Subcutaneous abdominal adipose tissue (tissue), 5 donors: ENCODE measurements at regions not wholly inside any gene's neighbourhood (a gene's known extent, or its start where the extent isn't known, plus 50 kb on each side); places are given as distances from the start of the nearest gene placed in this dataset.
"Not testable (repeated sequence)": the region's sequence is repeated elsewhere in the genome, so short reads cannot be mapped to it uniquely, and the experiment has no call there.

Source experiments
- H3K27ac ChIP-seq: one replicate; pipeline ENCODE4 v1.7.0; 2013; ENCODE audit warnings: low read depth, mild to moderate bottlenecking, inconsistent platforms, low read length, moderate library complexity
- H3K27me3 ChIP-seq, 5 donors: one replicate each; pipeline ENCODE4 v1.7.0; 2013; ENCODE audit warnings: low read length in 5 of 5, inconsistent platforms in 1 of 5; ENCODE audit not compliant: control insufficient read depth in 5 of 5, insufficient read depth in 4 of 5
- H3K36me3 ChIP-seq, 5 donors: one replicate each; pipeline ENCODE4 v1.7.0; 2013; ENCODE audit warnings: low read length in 5 of 5; ENCODE audit not compliant: control insufficient read depth in 5 of 5, insufficient read depth in 5 of 5
- H3K4me1 ChIP-seq, 5 donors: one replicate each; pipeline ENCODE4 v1.7.0; 2013; ENCODE audit warnings: low read length in 5 of 5, mild to moderate bottlenecking in 3 of 5, moderate library complexity in 1 of 5; ENCODE audit not compliant: control insufficient read depth in 5 of 5, insufficient read depth in 5 of 5
- H3K4me3 ChIP-seq, 5 donors: one replicate each; pipeline ENCODE4 v1.7.0; 2013; ENCODE audit warnings: low read length in 5 of 5, low read depth in 1 of 5
- H3K9ac ChIP-seq, 5 donors: one replicate each; pipeline ENCODE4 v1.7.0; 2013; ENCODE audit warnings: low read length in 5 of 5, mild to moderate bottlenecking in 4 of 5, moderate library complexity in 3 of 5
- H3K9me3 ChIP-seq, 5 donors: one replicate each; pipeline ENCODE4 v1.7.0; 2013; ENCODE audit warnings: low read length in 5 of 5; ENCODE audit not compliant: control insufficient read depth in 5 of 5
- donor health status: healthy.
- donor health status: healthy.
- donor health status: healthy.
- donor health status: healthy.
- donor health status: healthy.

- not testable (repeated sequence) for H3K9ac ChIP-seq, H3K4me3 ChIP-seq, H3K27ac ChIP-seq, H3K36me3 ChIP-seq, H3K4me1 ChIP-seq, H3K9me3 ChIP-seq, H3K27me3 ChIP-seq
These were observed 166.4 kb downstream of the FAM72C start for GRCh38 chr1:143805374-143805773.

DNA sequence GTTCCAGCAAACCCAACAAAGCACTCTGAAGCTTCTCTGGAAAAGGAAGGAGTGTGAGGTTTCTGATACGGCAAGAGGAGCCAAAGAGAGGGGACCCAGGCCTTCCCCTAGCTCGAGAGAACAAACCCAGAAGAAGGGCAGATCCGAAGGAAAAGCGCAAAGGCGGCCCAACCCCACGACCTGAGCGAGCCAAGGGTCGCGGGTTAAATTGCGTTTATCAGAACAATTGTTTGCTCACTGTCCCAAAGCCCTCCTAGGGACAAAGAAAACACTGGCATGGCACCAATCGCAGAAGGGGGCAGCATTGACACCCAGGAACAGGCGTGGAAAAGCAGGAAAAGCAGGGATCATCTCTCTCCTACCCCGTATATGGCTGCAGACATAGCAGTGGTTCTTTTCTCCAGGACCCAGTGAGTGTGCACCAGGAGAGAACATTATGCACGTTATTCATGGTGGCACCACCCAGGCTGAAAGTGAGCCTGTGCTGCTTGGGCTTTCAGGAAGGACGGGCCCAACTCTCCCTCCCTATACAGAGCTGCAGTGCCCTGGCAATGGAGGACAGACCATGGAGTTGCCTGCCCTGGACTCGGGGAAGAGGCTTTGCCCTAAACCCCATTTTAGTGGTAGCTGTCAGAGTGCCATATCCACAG, 167.0 kb downstream of the FAM72C start:
- H3K36me3 ChIP-seq, H3K27me3 ChIP-seq, H3K27ac ChIP-seq, H3K9me3 ChIP-seq, H3K4me1 ChIP-seq, H3K9ac ChIP-seq: not testable (repeated sequence)
- H3K4me3 ChIP-seq, result peak overlapping the region in 2 of 5 donors; percentile 36 to 44

- not testable (repeated sequence) for H3K36me3 ChIP-seq, H3K4me1 ChIP-seq, H3K27ac ChIP-seq, H3K27me3 ChIP-seq, H3K9me3 ChIP-seq
- Histone ChIP-seq H3K4me3 (peak overlapping the region; percentile 65 to 85 (median 67)), H3K9ac (peak overlapping the region in 2 of 5 donors; percentile 24 to 75)
These were observed 167.8 kb downstream of the FAM72C start for GRCh38 chr1:143803927-143804411.

GRCh38 chr1:143803095-143803494, 168.7 kb downstream of the FAM72C start:
- H3K27me3 ChIP-seq, H3K36me3 ChIP-seq: not testable (repeated sequence)

DNA sequence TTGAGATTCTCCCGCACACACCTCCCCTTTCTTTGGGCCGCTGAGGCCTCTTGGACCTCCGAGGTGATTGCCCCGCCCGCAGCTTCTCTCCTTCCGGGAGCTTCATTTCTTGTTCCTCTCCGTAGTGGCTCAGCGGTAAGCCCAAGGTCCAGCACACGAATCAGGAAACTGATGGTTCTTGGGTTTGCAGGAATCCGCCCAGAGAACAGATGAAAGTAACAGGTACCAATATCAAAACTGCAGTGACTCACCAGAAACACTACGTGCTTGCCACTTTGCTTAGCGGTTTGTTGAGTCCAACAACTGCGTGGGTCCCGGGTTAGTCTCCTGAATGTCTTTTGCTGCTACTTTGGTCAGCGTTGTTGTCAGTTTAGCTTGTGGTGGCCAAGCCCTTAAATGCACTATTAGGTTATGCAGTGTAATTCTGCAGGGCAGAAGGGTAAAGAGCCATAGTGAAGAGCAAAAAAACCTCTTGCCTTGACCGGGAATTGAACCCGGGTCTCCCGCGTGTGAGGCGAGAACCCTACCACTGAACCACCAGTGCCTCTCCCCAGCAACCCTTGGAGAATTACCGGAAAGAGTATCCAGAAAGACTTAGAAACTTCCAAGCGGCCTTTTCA, 172.1 kb downstream of the FAM72C start:
- not testable (repeated sequence) for H3K4me3 ChIP-seq, H3K9ac ChIP-seq, H3K27ac ChIP-seq, H3K9me3 ChIP-seq, H3K36me3 ChIP-seq, H3K27me3 ChIP-seq, H3K4me1 ChIP-seq

More at GRCh38 chr1:143803095-143803494, 168.7 kb downstream of the FAM72C start:
- not testable (repeated sequence) for H3K9me3 ChIP-seq, H3K27ac ChIP-seq, H3K4me3 ChIP-seq, H3K4me1 ChIP-seq, H3K9ac ChIP-seq

- H3K4me1 ChIP-seq, H3K27me3 ChIP-seq, H3K4me3 ChIP-seq, H3K9ac ChIP-seq, H3K27ac ChIP-seq, H3K9me3 ChIP-seq, H3K36me3 ChIP-seq: not testable (repeated sequence)
These were observed 175.4 kb downstream of the FAM72C start for GRCh38 chr1:143796369-143796768.

DNA sequence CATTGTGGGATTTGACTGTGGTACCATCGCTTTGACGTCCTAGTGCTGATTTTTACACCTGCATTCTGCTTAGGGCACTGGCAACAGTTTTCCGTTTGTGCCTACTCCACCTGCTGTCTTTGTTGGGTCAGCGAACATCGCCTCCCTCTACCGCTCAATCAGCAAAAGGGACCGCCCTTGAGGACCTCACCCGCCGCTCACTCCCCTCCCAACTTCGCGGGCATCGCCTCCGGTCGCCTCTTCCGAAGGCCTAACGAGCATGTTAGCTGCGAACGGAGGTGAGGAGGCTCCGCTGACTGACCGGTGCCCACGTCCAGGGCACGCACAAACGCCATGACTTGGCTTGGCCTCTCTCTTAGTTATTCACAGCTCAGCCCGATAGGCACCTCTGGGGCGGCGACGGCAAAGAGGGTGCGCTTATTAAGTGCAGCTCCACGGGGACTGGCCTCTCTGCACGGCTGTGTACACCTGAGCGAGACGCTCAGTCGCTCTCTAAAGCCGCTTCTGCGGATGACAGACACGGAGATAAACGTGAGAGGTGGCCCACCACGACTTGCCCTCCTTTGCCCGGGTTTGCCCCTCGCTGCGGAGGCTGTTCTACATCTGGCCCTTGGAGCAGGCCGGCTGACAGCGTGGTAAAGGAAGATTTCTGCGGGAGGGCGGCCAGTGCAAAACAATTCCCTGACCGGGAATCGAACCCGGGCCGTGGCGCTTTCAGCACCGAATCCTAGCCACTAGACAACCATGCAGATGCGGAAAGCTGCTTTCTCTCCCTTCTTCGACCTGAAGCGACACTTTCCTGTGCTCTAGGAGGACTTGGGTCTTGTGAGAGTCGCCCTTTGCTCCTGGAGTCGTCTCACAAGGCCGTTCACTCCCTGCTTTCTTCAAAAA, 179.5 kb downstream of the FAM72C start:
- not testable (repeated sequence) for H3K4me3 ChIP-seq, H3K4me1 ChIP-seq, H3K9me3 ChIP-seq, H3K9ac ChIP-seq, H3K36me3 ChIP-seq, H3K27me3 ChIP-seq, H3K27ac ChIP-seq

GRCh38 chr1:143786381-143786780, 185.4 kb downstream of the FAM72C start:
- not testable (repeated sequence) for H3K4me1 ChIP-seq, H3K4me3 ChIP-seq, H3K9me3 ChIP-seq, H3K27me3 ChIP-seq, H3K36me3 ChIP-seq, H3K9ac ChIP-seq, H3K27ac ChIP-seq

DNA sequence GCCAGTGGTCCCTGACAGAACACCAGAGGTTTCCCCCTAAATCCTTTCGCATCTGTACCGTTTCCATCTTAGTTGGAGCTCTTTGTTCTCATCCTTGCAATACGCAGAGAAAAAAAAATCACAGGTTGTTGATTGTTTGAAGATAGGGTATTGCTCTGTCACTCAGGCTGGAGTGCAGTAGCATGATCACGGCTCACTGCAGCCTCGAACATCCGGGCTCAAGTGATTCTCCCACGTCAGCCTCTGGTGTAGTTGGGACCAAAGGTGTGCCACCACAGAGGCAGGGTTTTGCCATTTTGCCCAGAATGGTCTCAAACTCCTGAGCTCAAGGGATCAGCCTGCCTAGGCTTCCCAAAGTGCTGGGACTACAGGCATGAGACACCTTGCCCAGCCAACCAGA, 185.9 kb downstream of the FAM72C start:
- not testable (repeated sequence) for H3K9ac ChIP-seq, H3K9me3 ChIP-seq, H3K36me3 ChIP-seq, H3K27ac ChIP-seq, H3K4me1 ChIP-seq, H3K27me3 ChIP-seq, H3K4me3 ChIP-seq

DNA sequence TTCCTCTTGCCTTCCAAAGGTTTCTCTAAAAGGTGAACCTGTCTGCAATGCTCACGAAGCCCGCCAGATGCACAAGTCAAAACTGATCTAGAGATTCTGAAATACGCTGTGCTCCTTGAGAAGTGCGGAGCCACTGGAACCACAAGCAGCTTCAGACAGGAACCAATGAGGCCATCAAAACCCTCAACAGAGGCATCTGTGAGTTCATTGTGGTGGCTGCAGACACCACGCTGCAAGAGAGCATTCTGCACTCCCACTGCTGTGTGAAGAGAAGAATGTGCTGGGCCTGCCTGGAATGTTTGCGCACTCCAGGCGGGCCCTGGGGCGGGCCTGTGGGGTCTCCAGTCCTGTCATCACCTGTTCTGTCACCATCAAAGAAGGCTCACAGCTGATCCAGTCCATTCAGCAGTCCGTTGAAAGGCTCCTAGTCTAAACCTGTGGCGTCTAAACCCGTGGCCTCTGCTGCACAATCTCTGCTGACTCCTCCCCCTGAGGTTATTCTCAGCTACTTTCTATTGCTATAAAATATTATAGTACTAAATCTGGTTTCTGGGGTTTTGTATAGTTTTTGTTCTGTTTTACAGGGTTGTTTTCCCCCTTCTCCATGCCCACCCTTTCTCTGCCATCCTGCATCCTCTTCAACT, 187.4 kb downstream of the FAM72C start:
- not testable (repeated sequence) for H3K36me3 ChIP-seq, H3K27me3 ChIP-seq, H3K27ac ChIP-seq, H3K9me3 ChIP-seq, H3K4me3 ChIP-seq, H3K4me1 ChIP-seq, H3K9ac ChIP-seq
